Stomach (tissue), 8 donors: ENCODE measurements at regions not wholly inside any gene's neighbourhood (a gene's known extent, or its start where the extent isn't known, plus 50 kb on each side); places are given as distances from the start of the nearest gene placed in this dataset.

Source experiments
- DNase-seq, 2 donors: peaks; one replicate each; pipeline versions ENCODE4 v3.0.0 to v3.0.0-alpha.2; 2013 to 2019
- H3K27ac ChIP-seq, 5 donors: fragments of 200-600 bp in 4 of 5; sonication (generic) in 4 of 5; one replicate each; pipeline ENCODE4 v1.5.1; 2013 to 2019; ENCODE audit warnings: mild to moderate bottlenecking in 1 of 5, moderate library complexity in 1 of 5
- H3K27me3 ChIP-seq, 3 donors: fragments of 200-600 bp; sonication (generic); one replicate each; pipeline ENCODE4 v1.5.1; 2017 to 2019; ENCODE audit warnings: mixed run types in 1 of 3
- H3K36me3 ChIP-seq, 4 donors: fragments of 200-600 bp; sonication (generic); 1 replicate in 3 of 4; 2 replicates in 1 of 4; pipeline ENCODE4 v1.5.1; 2016 to 2019
- H3K4me1 ChIP-seq, 4 donors: fragments of 200-600 bp; sonication (generic); one replicate each; pipeline ENCODE4 v1.5.1; 2016 to 2019
- H3K4me3 ChIP-seq, 4 donors: fragments of 200-600 bp; sonication (generic) in 3 of 4; one replicate each; pipeline ENCODE4 v1.5.1; 2016 to 2019; ENCODE audit warnings: mild to moderate bottlenecking in 1 of 4
- H3K9me3 ChIP-seq, 4 donors: fragments of 200-600 bp; sonication (generic); one replicate each; pipeline ENCODE4 v1.5.1; 2016 to 2019
- CTCF ChIP-seq, 7 experiments: fragments of 450-650 bp in 4 of 7; fragments of 200-600 bp in 3 of 7; sonication (generic) in 3 of 7; IDR thresholded peaks; one replicate each; pipeline ENCODE4 v1.5.1; 2016 to 2019; ENCODE audit warnings: antibody characterized with exemption in 7 of 7, control low read depth in 2 of 7, mild to moderate bottlenecking in 1 of 7
- EP300 ChIP-seq: sonication (generic); formaldehyde crosslinking; IDR thresholded peaks from one replicate; pipeline ENCODE4 v1.6.1; 2017; ENCODE audit warnings: antibody characterized with exemption
- POLR2A ChIP-seq, 4 donors: fragments of 450-650 bp; IDR thresholded peaks; one replicate each; pipeline ENCODE4 v1.6.1; 2016; ENCODE audit warnings: antibody characterized with exemption in 4 of 4, control low read depth in 2 of 4, mild to moderate bottlenecking in 1 of 4, moderate library complexity in 1 of 4
- POLR2AphosphoS5 ChIP-seq, 3 donors: sonication (generic); formaldehyde crosslinking; IDR thresholded peaks; one replicate each; pipeline ENCODE4 v1.6.1; 2016; ENCODE audit warnings: antibody characterized with exemption in 3 of 3
- WGBS, 5 donors: extraction: QIAGEN DNeasy Blood & Tissue Kit in 3 of 5; methylation state at CpG; one replicate each; pipeline versions ENCODE4 v1.1.5 to v1.1.7; 2013 to 2018; 5-methylcytosine and 5-hydroxymethylcytosine counted together
- intact Hi-C: fragments of 100-400 bp; cut with DNase I; formaldehyde crosslinking; loops from one replicate; pipeline ENCODE4 v1.15.1; 2023; ENCODE audit warnings: low total_unique reads
- donor health status: healthy with polysubstance abuse.
- donor health status: Bipolar disorder and iron deficiency.
- donor health status: healthy.

GRCh38 chr5:12277504-12278192 lies 373.4 kb upstream of the CTNND2 start:
- Histone ChIP-seq H3K4me1 (no peaks in the 10 kb centered on the region), H3K9me3 (no peaks in the 10 kb centered on the region), H3K4me3 (no peak overlapping the region), H3K36me3 (no peaks in the 10 kb centered on the region), H3K27ac (no peak overlapping the region), H3K27me3 (no peaks in the 10 kb centered on the region)
- WGBS, 5 donors = 73 to 89% (median 80%) methylated on average over 2 of the region's 2 CpGs
- TF ChIP-seq CTCF (IDR thresholded peaks at IDR 0.05) (no peak), POLR2AphosphoS5 (IDR thresholded peaks at IDR 0.05) (no peak)
- DNase-seq = no peak
- intact Hi-C loops = no loop called here

- no peaks in the 10 kb centered on the region for H3K9me3 ChIP-seq
- DNase-seq = no peak
- intact Hi-C loops = no loop called here
- H3K4me1 ChIP-seq = no peaks in the 10 kb centered on the region
- no peaks in the 10 kb centered on the region for H3K36me3 ChIP-seq
- WGBS, 5 donors = 78 to 93% (median 81%) methylated on average over 1 of the region's 1 CpG
- TF ChIP-seq POLR2A (IDR thresholded peaks at IDR 0.05) (no peak), POLR2AphosphoS5 (IDR thresholded peaks at IDR 0.05) (no peak), EP300 (no peak), CTCF (IDR thresholded peaks at IDR 0.05) (no peak)
- no peak overlapping the region for H3K4me3 ChIP-seq
- no peaks in the 10 kb centered on the region for H3K27me3 ChIP-seq
- H3K27ac ChIP-seq = no peak overlapping the region
Observed at GRCh38 chr5:12274236-12274635, 370.0 kb upstream of the CTNND2 start.

- H3K4me1 ChIP-seq = no peaks in the 10 kb centered on the region
- H3K27ac ChIP-seq = no peak overlapping the region
- TF ChIP-seq POLR2AphosphoS5 (IDR thresholded peaks at IDR 0.05) (no peak), EP300 (no peak), CTCF (IDR thresholded peaks at IDR 0.05) (no peak), POLR2A (IDR thresholded peaks at IDR 0.05) (no peak)
- DNase-seq = no peak
- intact Hi-C loops = no loop called here
- H3K36me3 ChIP-seq = no peaks in the 10 kb centered on the region
- H3K4me3 ChIP-seq = no peak overlapping the region
- H3K27me3 ChIP-seq = no peaks in the 10 kb centered on the region
- H3K9me3 ChIP-seq = no peaks in the 10 kb centered on the region
- 57 to 83% (median 62%) methylated on average over 5 of the region's 5 CpGs for WGBS, 5 donors
Observed at GRCh38 chr5:12272389-12272788, 368.1 kb upstream of the CTNND2 start.

- intact Hi-C loops = no loop called here
- peaks cover 0 to 6% (median 0%) of the 10 kb centered on the region in 4 donors for H3K9me3 ChIP-seq
- H3K4me1 ChIP-seq = no peaks in the 10 kb centered on the region
- DNase-seq = no peak
- TF ChIP-seq EP300 = no peak
- no peak for TF ChIP-seq POLR2AphosphoS5 (IDR thresholded peaks at IDR 0.05)
- no peak for TF ChIP-seq POLR2A (IDR thresholded peaks at IDR 0.05)
- TF ChIP-seq CTCF (IDR thresholded peaks at IDR 0.05) = no peak
- H3K4me3 ChIP-seq = no peak overlapping the region
- H3K27me3 ChIP-seq = no peaks in the 10 kb centered on the region
- 58 to 69% (median 68%) methylated on average over 1 of the region's 1 CpG for WGBS, 5 donors
- no peaks in the 10 kb centered on the region for H3K36me3 ChIP-seq
- H3K27ac ChIP-seq = no peak overlapping the region
Observed at GRCh38 chr5:12270914-12271313, 366.7 kb upstream of the CTNND2 start.
